ENCODE measurements at regions not wholly inside any gene's neighbourhood (a gene's known extent, or its start where the extent isn't known, plus 50 kb on each side); places are given as distances from the start of the nearest gene placed in this dataset.

DNA sequence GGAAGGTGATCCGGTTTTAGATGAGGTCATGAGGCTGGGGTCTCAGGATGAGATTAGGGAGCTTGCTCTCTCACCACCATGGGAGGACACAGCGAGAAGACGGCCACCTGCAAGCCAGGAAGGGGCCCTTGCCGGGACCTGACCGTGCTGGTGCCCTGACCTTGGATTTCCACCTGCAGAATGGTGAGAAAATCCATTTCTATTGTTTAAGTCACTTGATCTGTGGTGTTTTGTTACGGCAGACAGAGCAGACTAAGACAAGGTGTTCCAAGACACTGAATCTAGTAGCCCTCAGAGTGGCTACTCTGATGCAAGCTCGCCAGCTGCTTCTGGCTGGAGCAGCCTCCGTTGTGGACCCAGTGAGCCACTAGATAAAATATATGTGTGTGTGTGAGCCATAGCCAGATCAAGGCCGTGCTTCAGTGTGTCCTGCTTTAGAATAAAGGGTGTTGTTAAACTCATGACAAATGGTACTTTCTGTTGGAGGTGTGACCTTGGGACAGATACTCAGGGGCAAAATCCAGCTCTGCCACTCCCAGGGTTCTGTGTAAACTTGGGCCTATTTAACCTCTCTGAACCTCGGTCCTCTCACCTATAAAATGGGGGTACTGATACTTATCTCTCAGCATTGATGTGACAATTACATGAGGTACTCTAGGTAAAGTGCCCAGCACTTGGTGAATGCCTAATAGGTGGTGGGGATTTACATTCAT is 67.9 kb upstream of the STX18 start:
- TF ChIP-seq, protein P1, sequence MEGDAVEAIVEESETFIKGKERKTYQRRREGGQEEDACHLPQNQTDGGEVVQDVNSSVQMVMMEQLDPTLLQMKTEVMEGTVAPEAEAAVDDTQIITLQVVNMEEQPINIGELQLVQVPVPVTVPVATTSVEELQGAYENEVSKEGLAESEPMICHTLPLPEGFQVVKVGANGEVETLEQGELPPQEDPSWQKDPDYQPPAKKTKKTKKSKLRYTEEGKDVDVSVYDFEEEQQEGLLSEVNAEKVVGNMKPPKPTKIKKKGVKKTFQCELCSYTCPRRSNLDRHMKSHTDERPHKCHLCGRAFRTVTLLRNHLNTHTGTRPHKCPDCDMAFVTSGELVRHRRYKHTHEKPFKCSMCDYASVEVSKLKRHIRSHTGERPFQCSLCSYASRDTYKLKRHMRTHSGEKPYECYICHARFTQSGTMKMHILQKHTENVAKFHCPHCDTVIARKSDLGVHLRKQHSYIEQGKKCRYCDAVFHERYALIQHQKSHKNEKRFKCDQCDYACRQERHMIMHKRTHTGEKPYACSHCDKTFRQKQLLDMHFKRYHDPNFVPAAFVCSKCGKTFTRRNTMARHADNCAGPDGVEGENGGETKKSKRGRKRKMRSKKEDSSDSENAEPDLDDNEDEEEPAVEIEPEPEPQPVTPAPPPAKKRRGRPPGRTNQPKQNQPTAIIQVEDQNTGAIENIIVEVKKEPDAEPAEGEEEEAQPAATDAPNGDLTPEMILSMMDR (conservative IDR thresholded peaks at IDR 0.05; ENCODE audit: low read depth, low read length) = no peak
- no peak for TF ChIP-seq EZH2 (IDR thresholded peaks at IDR 0.05; ENCODE audit: borderline replicate concordance, low read depth, low read length, poor library complexity, severe bottlenecking)
